CD4-positive, CD25-positive, alpha-beta regulatory T cell (primary cell): ENCODE measurements at regions not wholly inside any gene's neighbourhood (a gene's known extent, or its start where the extent isn't known, plus 50 kb on each side); places are given as distances from the start of the nearest gene placed in this dataset.
"Not testable (repeated sequence)": the region's sequence is repeated elsewhere in the genome, so short reads cannot be mapped to it uniquely, and the experiment has no call there.

Source experiments
- ATAC-seq, 2 donors: fragments of 150-1000 bp; cut with Tn5 transposase; one replicate each; pipeline ENCODE4 v1.10.0; 2021; ENCODE audit warnings: low read depth in 2 of 2, moderate number of reproducible peaks in 2 of 2, moderate library complexity in 1 of 2
- DNase-seq, 3 donors: peaks; one replicate each; pipeline versions ENCODE4 v3.0.0 to v3.0.0-alpha.2; 2012 to 2022; ENCODE audit warnings: mixed read lengths in 1 of 3
- H3K27ac ChIP-seq: one replicate; pipeline ENCODE4 v1.7.0; 2013; ENCODE audit warnings: mild to moderate bottlenecking, low read length; ENCODE audit not compliant: insufficient read depth, poor library complexity, severe bottlenecking
- H3K27me3 ChIP-seq: one replicate; pipeline ENCODE4 v1.7.0; 2013; ENCODE audit warnings: low read length; ENCODE audit not compliant: control insufficient read depth, insufficient read depth
- H3K36me3 ChIP-seq: one replicate; pipeline ENCODE4 v1.7.0; 2013; ENCODE audit warnings: mild to moderate bottlenecking, low read length, moderate library complexity; ENCODE audit not compliant: control insufficient read depth, insufficient read depth
- H3K4me1 ChIP-seq: 2 replicates; pipeline ENCODE4 v1.7.0; 2013; ENCODE audit warnings: mild to moderate bottlenecking, low read length; ENCODE audit not compliant: insufficient read depth, control insufficient read depth, poor library complexity, severe bottlenecking
- H3K4me3 ChIP-seq: one replicate; pipeline ENCODE4 v1.7.0; 2013; ENCODE audit warnings: low read depth, mild to moderate bottlenecking, low read length, moderate library complexity
- H3K9me3 ChIP-seq, 2 experiments: 1 replicate in 1 of 2; 2 replicates in 1 of 2; pipeline ENCODE4 v1.7.0; 2013; ENCODE audit warnings: low read length in 2 of 2, mild to moderate bottlenecking in 1 of 2, moderate library complexity in 1 of 2; ENCODE audit not compliant: control insufficient read depth in 2 of 2
- H3K27ac Mint-ChIP-seq, 3 donors: one replicate each; pipeline ENCODE4 v1.8.0; 2020 to 2022; ENCODE audit warnings: mild to moderate bottlenecking in 3 of 3, mixed read lengths in 3 of 3, moderate library complexity in 2 of 3
- H3K27me3 Mint-ChIP-seq: one replicate; pipeline ENCODE4 v1.8.0; 2022; ENCODE audit warnings: mild to moderate bottlenecking, mixed read lengths
- H3K36me3 Mint-ChIP-seq: one replicate; pipeline ENCODE4 v1.8.0; 2020; ENCODE audit warnings: mixed read lengths
- H3K4me1 Mint-ChIP-seq, 4 donors: one replicate each; pipeline ENCODE4 v1.8.0; 2020 to 2022; ENCODE audit warnings: mixed read lengths in 4 of 4, mild to moderate bottlenecking in 1 of 4
- H3K4me3 Mint-ChIP-seq, 4 donors: one replicate each; pipeline ENCODE4 v1.8.0; 2020 to 2022; ENCODE audit warnings: mild to moderate bottlenecking in 4 of 4, mixed read lengths in 4 of 4, moderate library complexity in 3 of 4
- H3K9me3 Mint-ChIP-seq, 7 donors: one replicate each; pipeline ENCODE4 v1.8.0; 2020 to 2022; ENCODE audit warnings: mixed read lengths in 7 of 7, mild to moderate bottlenecking in 3 of 7, moderate library complexity in 2 of 7

GRCh38 chr21:9010936-9011890 is 1510.2 kb upstream of the TPTE start:
- H3K4me1 ChIP-seq, DNase-seq, H3K4me3 ChIP-seq, H3K4me3 Mint-ChIP-seq, H3K36me3 ChIP-seq, H3K27ac ChIP-seq, ATAC-seq, H3K27me3 ChIP-seq, H3K36me3 Mint-ChIP-seq, H3K27ac Mint-ChIP-seq, H3K4me1 Mint-ChIP-seq: not testable (repeated sequence)
- peaks cover 0 to 31% of the 10 kb centered on the region in 2 experiments for H3K9me3 ChIP-seq
- Mint-ChIP-seq H3K27me3 (peaks cover 13% of the 10 kb centered on the region), H3K9me3 (peaks cover 5 to 48% (median 35%) of the 10 kb centered on the region in 7 donors)

- not testable (repeated sequence) for H3K36me3 ChIP-seq, H3K27ac ChIP-seq, H3K4me3 Mint-ChIP-seq, H3K4me1 ChIP-seq, H3K4me3 ChIP-seq, H3K27me3 ChIP-seq, H3K36me3 Mint-ChIP-seq, H3K4me1 Mint-ChIP-seq, DNase-seq, ATAC-seq, H3K27ac Mint-ChIP-seq
- peaks cover 0 to 31% of the 10 kb centered on the region in 2 experiments for H3K9me3 ChIP-seq
- H3K9me3 Mint-ChIP-seq, result peaks cover 5 to 41% (median 30%) of the 10 kb centered on the region in 7 donors
- H3K27me3 Mint-ChIP-seq, result peaks cover 13% of the 10 kb centered on the region
Observed at GRCh38 chr21:9011916-9012315, 1509.5 kb upstream of the TPTE start.

- not testable (repeated sequence) for H3K4me1 Mint-ChIP-seq, ATAC-seq, DNase-seq, H3K36me3 ChIP-seq, H3K27ac Mint-ChIP-seq, H3K4me1 ChIP-seq, H3K4me3 Mint-ChIP-seq, H3K27ac ChIP-seq, H3K36me3 Mint-ChIP-seq, H3K27me3 ChIP-seq, H3K4me3 ChIP-seq
- H3K9me3 ChIP-seq, result peaks cover 0 to 26% of the 10 kb centered on the region in 2 experiments
- Mint-ChIP-seq H3K9me3 (peaks cover 5 to 31% (median 23%) of the 10 kb centered on the region in 7 donors), H3K27me3 (peaks cover 13% of the 10 kb centered on the region)
Observed at GRCh38 chr21:9013502-9014242, 1507.7 kb upstream of the TPTE start.

GRCh38 chr21:9014243-9014734 is 1507.1 kb upstream of the TPTE start:
- Mint-ChIP-seq H3K27me3 (peaks cover 13% of the 10 kb centered on the region), H3K9me3 (peaks cover 5 to 26% (median 23%) of the 10 kb centered on the region in 7 donors)
- H3K4me3 ChIP-seq, H3K27ac Mint-ChIP-seq, H3K36me3 ChIP-seq, H3K27me3 ChIP-seq, H3K36me3 Mint-ChIP-seq, H3K4me3 Mint-ChIP-seq, H3K4me1 Mint-ChIP-seq, H3K27ac ChIP-seq, DNase-seq, ATAC-seq, H3K4me1 ChIP-seq: not testable (repeated sequence)
- peaks cover 0 to 24% of the 10 kb centered on the region in 2 experiments for H3K9me3 ChIP-seq

GRCh38 chr21:9015483-9016197 is 1505.7 kb upstream of the TPTE start:
- H3K27ac ChIP-seq, H3K27ac Mint-ChIP-seq, ATAC-seq, H3K4me3 ChIP-seq, DNase-seq, H3K4me1 ChIP-seq, H3K4me1 Mint-ChIP-seq, H3K4me3 Mint-ChIP-seq, H3K27me3 ChIP-seq, H3K36me3 Mint-ChIP-seq, H3K36me3 ChIP-seq: not testable (repeated sequence)
- H3K9me3 ChIP-seq, result peaks cover 0 to 24% of the 10 kb centered on the region in 2 experiments
- peaks cover 5 to 26% (median 21%) of the 10 kb centered on the region in 7 donors for H3K9me3 Mint-ChIP-seq
- H3K27me3 Mint-ChIP-seq, result peaks cover 13% of the 10 kb centered on the region

- peaks cover 13% of the 10 kb centered on the region for H3K27me3 Mint-ChIP-seq
- H3K4me1 ChIP-seq, H3K4me3 ChIP-seq, H3K36me3 Mint-ChIP-seq, H3K27ac ChIP-seq, H3K4me1 Mint-ChIP-seq, H3K36me3 ChIP-seq, DNase-seq, H3K4me3 Mint-ChIP-seq, ATAC-seq, H3K27me3 ChIP-seq, H3K27ac Mint-ChIP-seq: not testable (repeated sequence)
- peaks cover 5 to 17% (median 13%) of the 10 kb centered on the region in 7 donors for H3K9me3 Mint-ChIP-seq
- peaks cover 0 to 11% of the 10 kb centered on the region in 2 experiments for H3K9me3 ChIP-seq
Observed at GRCh38 chr21:9017206-9017605, 1504.2 kb upstream of the TPTE start.

- not testable (repeated sequence) for H3K4me3 ChIP-seq, H3K36me3 Mint-ChIP-seq, H3K4me1 ChIP-seq, H3K27ac ChIP-seq, H3K36me3 ChIP-seq, H3K27me3 Mint-ChIP-seq, H3K9me3 ChIP-seq, ATAC-seq, H3K27me3 ChIP-seq, DNase-seq, H3K27ac Mint-ChIP-seq, H3K4me1 Mint-ChIP-seq, H3K4me3 Mint-ChIP-seq
- H3K9me3 Mint-ChIP-seq, result peaks cover 3 to 11% (median 5%) of the 10 kb centered on the region in 7 donors
Observed at GRCh38 chr21:9018731-9019253, 1502.6 kb upstream of the TPTE start.
